SK-N-SH (cell line): ENCODE measurements at regions not wholly inside any gene's neighbourhood (a gene's known extent, or its start where the extent isn't known, plus 50 kb on each side); places are given as distances from the start of the nearest gene placed in this dataset.

Source experiments
- CTCF ChIA-PET: fragments of 300-600, 350-600 bp; formaldehyde crosslinking; extraction: SDS; loops from one replicate; lab custom pipeline; 2021; lab: Yijun Ruan, JAX
- POLR2A ChIA-PET: fragments of 350-600 bp; sonication (Branson Sonifier 250); formaldehyde crosslinking; extraction: SDS; loops from one replicate; lab custom pipeline; 2020; ENCODE audit warnings: antibody characterized with exemption, inconsistent platforms; lab: Yijun Ruan, JAX
- DNase-seq: peaks from one replicate; pipeline ENCODE4 v3.0.0; 2012
- H2AFZ ChIP-seq: fragments of 200-600 bp; sonication (generic); 2 replicates; pipeline ENCODE4 v1.8.1; 2016; ENCODE audit warnings: antibody characterized with exemption, mild to moderate bottlenecking, low read depth
- H3F3A ChIP-seq: fragments of 200-600 bp; sonication (generic); replicated peaks from 2 replicates; pipeline ENCODE3; 2016; ENCODE audit warnings: antibody characterized with exemption, mild to moderate bottlenecking; ENCODE audit not compliant: insufficient read depth
- H3K27ac ChIP-seq, 2 experiments: fragments of 200-500 bp in 1 of 2; fragments of 200-600 bp in 1 of 2; sonication (Bioruptor generic) in 1 of 2; sonication (generic), shearing (Covaris generic) in 1 of 2; 2 replicates each; pipeline versions ENCODE4 v1.5.1 to v1.6.1; 2014 to 2016; ENCODE audit warnings: low read depth in 2 of 2, inconsistent platforms in 1 of 2, low read length in 1 of 2, mild to moderate bottlenecking in 1 of 2, mixed read lengths in 1 of 2
- H3K27me3 ChIP-seq: fragments of 200-600 bp; sonication (generic), shearing (Covaris generic); 2 replicates; pipeline ENCODE4 v1.6.1; 2016; ENCODE audit warnings: mixed run types; ENCODE audit not compliant: insufficient read depth
- H3K36me3 ChIP-seq, 2 experiments: fragments of 200-500 bp in 1 of 2; fragments of 200-600 bp in 1 of 2; sonication (Bioruptor generic) in 1 of 2; sonication (generic) in 1 of 2; replicated peaks in 1 of 2; 2 replicates each; pipeline versions ENCODE3 to v1.5.1; 2014 to 2016; ENCODE audit warnings: low read length in 1 of 2, mild to moderate bottlenecking in 1 of 2; ENCODE audit not compliant: insufficient read depth in 2 of 2, control insufficient read depth in 1 of 2
- H3K4me1 ChIP-seq, 2 experiments: fragments of 200-500 bp in 1 of 2; fragments of 200-600 bp in 1 of 2; sonication (Bioruptor generic) in 1 of 2; sonication (generic), shearing (Covaris generic) in 1 of 2; 2 replicates each; pipeline versions ENCODE4 v1.5.1 to v1.6.1; 2014 to 2016; ENCODE audit warnings: low read depth in 1 of 2, low read length in 1 of 2, mixed run types in 1 of 2; ENCODE audit not compliant: insufficient read depth in 2 of 2, control insufficient read depth in 1 of 2
- H3K4me2 ChIP-seq: fragments of 200-600 bp; sonication (generic), shearing (Covaris generic); 2 replicates; pipeline ENCODE4 v1.6.1; 2017; ENCODE audit warnings: mixed run types
- H3K4me3 ChIP-seq, 2 experiments: fragments of 200-500 bp in 1 of 2; fragments of 200-600 bp in 1 of 2; sonication (Bioruptor generic) in 1 of 2; sonication (generic), shearing (Covaris generic) in 1 of 2; 2 replicates each; pipeline versions ENCODE4 v1.5.1 to v1.8.1; 2014 to 2016; ENCODE audit warnings: low read depth in 2 of 2, inconsistent platforms in 1 of 2, low read length in 1 of 2, mild to moderate bottlenecking in 1 of 2, mixed read lengths in 1 of 2, moderate library complexity in 1 of 2
- H3K79me2 ChIP-seq: fragments of 200-600 bp; sonication (generic); 2 replicates; pipeline ENCODE4 v1.8.1; 2017; ENCODE audit warnings: mild to moderate bottlenecking; ENCODE audit not compliant: insufficient read depth
- H3K9ac ChIP-seq: fragments of 200-600 bp; sonication (generic); 2 replicates; pipeline ENCODE4 v1.6.1; 2017; ENCODE audit warnings: mixed run types
- H3K9me2 ChIP-seq: fragments of 200-600 bp; sonication (generic); 2 replicates; pipeline ENCODE4 v1.6.1; 2017; ENCODE audit warnings: mixed run types
- H3K9me3 ChIP-seq: fragments of 200-600 bp; sonication (generic); 2 replicates; pipeline ENCODE4 v1.6.1; 2017; ENCODE audit warnings: mixed run types, mild to moderate bottlenecking, moderate library complexity
- H4K20me1 ChIP-seq: fragments of 200-600 bp; sonication (generic); 2 replicates; pipeline ENCODE4 v1.6.1; 2017; ENCODE audit warnings: mild to moderate bottlenecking, mixed run types; ENCODE audit not compliant: insufficient read depth
- CHD2 ChIP-seq: fragments of 150-350 bp; IDR thresholded peaks from 2 replicates; pipeline ENCODE4 v1.6.1; 2018; ENCODE audit warnings: low read length; ENCODE audit not compliant: partially characterized antibody
- ELF1 ChIP-seq: IDR thresholded peaks from 2 replicates; pipeline ENCODE4 v1.4.0; 2012
- EP300 ChIP-seq, 2 experiments: IDR thresholded peaks; 2 replicates each; pipeline versions ENCODE4 v1.4.0 to v1.6.1; 2012; ENCODE audit warnings: borderline replicate concordance in 1 of 2, low read depth in 1 of 2, low read length in 1 of 2
- FOSL2 ChIP-seq: IDR thresholded peaks from 2 replicates; pipeline ENCODE4 v1.4.0; 2012; ENCODE audit warnings: low read depth, mild to moderate bottlenecking, moderate library complexity, borderline replicate concordance
- FOXM1 ChIP-seq: IDR thresholded peaks from 2 replicates; pipeline ENCODE4 v1.4.0; 2012; ENCODE audit warnings: low read depth, mild to moderate bottlenecking
- GATA2 ChIP-seq: sonication (generic); formaldehyde crosslinking; IDR thresholded peaks from 2 replicates; pipeline ENCODE4 v1.5.0; 2020; ENCODE audit warnings: mild to moderate bottlenecking, missing genetic modification reagents
- JUND ChIP-seq: IDR thresholded peaks from 2 replicates; pipeline ENCODE4 v1.4.0; 2012
- NFIC ChIP-seq: IDR thresholded peaks from 2 replicates; pipeline ENCODE4 v1.4.0; 2012; ENCODE audit warnings: borderline replicate concordance
- NRF1 ChIP-seq: IDR thresholded peaks from 2 replicates; pipeline ENCODE4 v1.6.1; 2012; ENCODE audit warnings: low read depth, mild to moderate bottlenecking, low read length
- POLR2AphosphoS5 ChIP-seq: IDR thresholded peaks from 2 replicates; pipeline ENCODE4 v1.6.1; 2012; ENCODE audit warnings: low read depth, low read length
- RCOR1 ChIP-seq: fragments of 150-350 bp; IDR thresholded peaks from 2 replicates; pipeline ENCODE4 v1.6.1; 2017; ENCODE audit warnings: antibody characterized with exemption, low read length
- RXRA ChIP-seq: IDR thresholded peaks from 2 replicates; pipeline ENCODE4 v1.4.0; 2012; ENCODE audit warnings: low read depth, mild to moderate bottlenecking, borderline replicate concordance
- SMC3 ChIP-seq: IDR thresholded peaks from 2 replicates; pipeline ENCODE4 v1.6.1; 2012; ENCODE audit warnings: low read depth, low read length, improper control_type of control experiment
- TAF1 ChIP-seq: IDR thresholded peaks from 2 replicates; pipeline ENCODE4 v1.6.1; 2012; ENCODE audit warnings: low read depth, mild to moderate bottlenecking, low read length, moderate library complexity, borderline replicate concordance
- TCF12 ChIP-seq: IDR thresholded peaks from 2 replicates; pipeline ENCODE4 v1.4.0; 2012
- TEAD4 ChIP-seq: IDR thresholded peaks from 2 replicates; pipeline ENCODE4 v1.4.0; 2012; ENCODE audit warnings: mild to moderate bottlenecking, borderline replicate concordance; ENCODE audit not compliant: insufficient read depth
- YY1 ChIP-seq: IDR thresholded peaks from 2 replicates; pipeline ENCODE4 v1.4.0; 2012; ENCODE audit warnings: low read depth, mild to moderate bottlenecking
- WGBS: methylation state at CpG from one replicate; pipeline ENCODE4 v1.1.6; 2017; ENCODE audit warnings: low lambda C conversion rate; 5-methylcytosine and 5-hydroxymethylcytosine counted together
- TF ChIP-seq, protein P1 (sequence below): IDR thresholded peaks from 2 replicates; pipeline ENCODE4 v1.4.0; 2012; ENCODE audit warnings: low read depth, borderline replicate concordance
- TF ChIP-seq, protein P2 (sequence below): fragments of 150-350 bp; IDR thresholded peaks from 2 replicates; pipeline ENCODE4 v1.6.1; 2017; ENCODE audit warnings: antibody characterized with exemption, low read length, low read depth, borderline replicate concordance
- TF ChIP-seq, protein P3 (sequence below): fragments of 150-350 bp; IDR thresholded peaks from 2 replicates; pipeline ENCODE4 v1.6.1; 2016; ENCODE audit warnings: mild to moderate bottlenecking, low read depth, low read length

DNA sequence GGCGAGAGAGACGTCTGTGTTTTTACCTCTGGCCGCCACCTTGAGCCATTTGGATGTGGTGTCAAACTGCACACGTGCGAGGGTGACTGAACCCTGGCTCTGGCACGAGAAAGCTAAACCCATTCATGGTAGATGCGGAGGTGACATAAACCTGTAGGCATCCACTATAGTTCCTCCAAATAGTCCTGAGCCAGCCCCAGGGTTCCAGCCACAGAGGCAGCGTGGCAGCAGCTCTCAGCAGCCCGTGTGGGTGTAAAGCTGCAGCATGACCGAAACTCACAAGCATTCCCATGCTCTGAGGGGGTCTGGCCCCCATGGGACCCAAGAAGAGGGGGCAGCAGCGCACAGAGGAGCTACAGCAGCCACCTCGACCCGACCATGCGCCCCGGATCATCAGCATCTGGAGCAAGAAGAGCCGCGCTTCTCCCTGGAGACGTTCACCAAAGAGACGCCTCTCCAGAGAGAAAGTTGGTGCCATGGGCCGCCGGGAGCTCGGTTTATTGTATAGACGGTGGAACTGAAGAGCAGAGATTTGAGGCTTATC, 303.8 kb upstream of the IRX4 start:
- no peaks in the 10 kb centered on the region for H3K36me3 ChIP-seq

DNA sequence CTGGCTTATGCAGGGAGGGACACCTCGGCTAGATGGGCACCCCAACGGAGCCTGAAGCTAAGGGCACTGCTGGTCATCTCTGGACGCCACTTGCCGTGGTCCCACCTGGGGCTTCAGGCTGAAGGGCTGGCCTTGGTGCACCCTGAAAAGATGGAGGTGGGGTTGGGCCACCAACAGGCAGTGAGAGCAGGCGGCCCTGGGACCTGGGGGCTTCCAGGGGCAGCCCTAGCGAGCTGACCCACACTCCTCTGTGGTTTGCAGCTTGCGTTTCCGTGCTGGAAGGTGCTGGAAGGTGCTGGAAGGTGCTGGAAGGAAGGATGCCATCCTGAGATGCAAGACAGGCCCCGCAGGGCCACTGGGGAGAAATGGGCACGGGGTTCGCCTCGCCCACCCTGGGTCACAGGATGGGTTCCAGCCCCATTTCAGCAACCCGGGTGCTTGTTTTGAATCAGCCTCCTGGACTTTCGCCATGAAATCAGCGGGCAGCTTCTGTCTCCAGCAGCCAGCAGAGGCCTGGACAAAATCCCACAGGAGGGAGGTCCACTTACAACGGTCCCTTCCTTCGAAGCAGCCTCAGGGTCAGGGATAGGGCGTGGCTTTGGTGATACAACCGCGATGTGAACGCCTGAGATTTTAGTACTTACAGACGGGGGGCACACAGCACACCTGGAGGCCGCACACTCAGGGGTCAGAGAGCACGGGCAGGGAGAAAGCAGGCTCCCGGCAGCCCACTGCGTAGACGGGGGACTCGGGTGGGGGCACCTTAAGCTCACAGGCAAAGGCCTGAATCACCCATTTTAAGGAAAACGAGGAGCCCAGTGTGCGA, 303.1 kb upstream of the IRX4 start:
- WGBS: 4% methylated on average over 15 of the region's 30 CpGs
- TF ChIP-seq FOXM1 (no peak), GATA2 (no peak), RXRA (no peak), EP300 (IDR thresholded peaks at IDR 0.05; ENCODE audit: borderline replicate concordance in 1 of 2, low read depth in 1 of 2, low read length in 1 of 2) (no peak), FOSL2 (no peak), CHD2 (no peak), NRF1 (no peak), ELF1 (no peak)
- TF ChIP-seq, protein P1, sequence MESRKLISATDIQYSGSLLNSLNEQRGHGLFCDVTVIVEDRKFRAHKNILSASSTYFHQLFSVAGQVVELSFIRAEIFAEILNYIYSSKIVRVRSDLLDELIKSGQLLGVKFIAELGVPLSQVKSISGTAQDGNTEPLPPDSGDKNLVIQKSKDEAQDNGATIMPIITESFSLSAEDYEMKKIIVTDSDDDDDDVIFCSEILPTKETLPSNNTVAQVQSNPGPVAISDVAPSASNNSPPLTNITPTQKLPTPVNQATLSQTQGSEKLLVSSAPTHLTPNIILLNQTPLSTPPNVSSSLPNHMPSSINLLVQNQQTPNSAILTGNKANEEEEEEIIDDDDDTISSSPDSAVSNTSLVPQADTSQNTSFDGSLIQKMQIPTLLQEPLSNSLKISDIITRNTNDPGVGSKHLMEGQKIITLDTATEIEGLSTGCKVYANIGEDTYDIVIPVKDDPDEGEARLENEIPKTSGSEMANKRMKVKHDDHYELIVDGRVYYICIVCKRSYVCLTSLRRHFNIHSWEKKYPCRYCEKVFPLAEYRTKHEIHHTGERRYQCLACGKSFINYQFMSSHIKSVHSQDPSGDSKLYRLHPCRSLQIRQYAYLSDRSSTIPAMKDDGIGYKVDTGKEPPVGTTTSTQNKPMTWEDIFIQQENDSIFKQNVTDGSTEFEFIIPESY: no peak
- TF ChIP-seq, protein P2, sequence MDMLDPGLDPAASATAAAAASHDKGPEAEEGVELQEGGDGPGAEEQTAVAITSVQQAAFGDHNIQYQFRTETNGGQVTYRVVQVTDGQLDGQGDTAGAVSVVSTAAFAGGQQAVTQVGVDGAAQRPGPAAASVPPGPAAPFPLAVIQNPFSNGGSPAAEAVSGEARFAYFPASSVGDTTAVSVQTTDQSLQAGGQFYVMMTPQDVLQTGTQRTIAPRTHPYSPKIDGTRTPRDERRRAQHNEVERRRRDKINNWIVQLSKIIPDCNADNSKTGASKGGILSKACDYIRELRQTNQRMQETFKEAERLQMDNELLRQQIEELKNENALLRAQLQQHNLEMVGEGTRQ: no peak

More for the DNA sequence above, 303.8 kb upstream of the IRX4 start:
- no peak overlapping the region for H3K4me2 ChIP-seq
- H4K20me1 ChIP-seq: no peaks in the 10 kb centered on the region
- H3F3A ChIP-seq: no peaks in the 10 kb centered on the region
- H3K9me3 ChIP-seq: no peaks in the 10 kb centered on the region
- ChIA-PET CTCF (no interaction called here), POLR2A (no interaction called here)
- peaks cover 48% of the 10 kb centered on the region for H3K27me3 ChIP-seq
- H2AFZ ChIP-seq: no peak overlapping the region
- 2% methylated on average over 10 of the region's 23 CpGs for WGBS
- DNase-seq: no peak
- no peaks in the 10 kb centered on the region for H3K4me1 ChIP-seq
- no peaks in the 10 kb centered on the region for H3K9me2 ChIP-seq
- TF ChIP-seq NFIC: no peak
- no peak for TF ChIP-seq TEAD4
- TF ChIP-seq TAF1: no peak
- no peak for TF ChIP-seq FOXM1
- TF ChIP-seq POLR2AphosphoS5: no peak
- no peak for TF ChIP-seq RXRA
- TF ChIP-seq JUND: no peak
- TF ChIP-seq, protein P1: no peak
- TF ChIP-seq TCF12: no peak
- no peak for TF ChIP-seq SMC3
- TF ChIP-seq, protein P3, sequence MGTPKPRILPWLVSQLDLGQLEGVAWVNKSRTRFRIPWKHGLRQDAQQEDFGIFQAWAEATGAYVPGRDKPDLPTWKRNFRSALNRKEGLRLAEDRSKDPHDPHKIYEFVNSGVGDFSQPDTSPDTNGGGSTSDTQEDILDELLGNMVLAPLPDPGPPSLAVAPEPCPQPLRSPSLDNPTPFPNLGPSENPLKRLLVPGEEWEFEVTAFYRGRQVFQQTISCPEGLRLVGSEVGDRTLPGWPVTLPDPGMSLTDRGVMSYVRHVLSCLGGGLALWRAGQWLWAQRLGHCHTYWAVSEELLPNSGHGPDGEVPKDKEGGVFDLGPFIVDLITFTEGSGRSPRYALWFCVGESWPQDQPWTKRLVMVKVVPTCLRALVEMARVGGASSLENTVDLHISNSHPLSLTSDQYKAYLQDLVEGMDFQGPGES: no peak
- no peak for TF ChIP-seq YY1
- no peak for TF ChIP-seq RCOR1
- TF ChIP-seq, all 33 proteins: peak for 0
- no peak overlapping the region for H3K27ac ChIP-seq
- no peak overlapping the region for H3K9ac ChIP-seq
- no peak overlapping the region for H3K4me3 ChIP-seq
- no peaks in the 10 kb centered on the region for H3K79me2 ChIP-seq

More for the DNA sequence above, 303.1 kb upstream of the IRX4 start:
- Histone ChIP-seq H3K27me3 (peaks cover 54% of the 10 kb centered on the region), H3K4me1 (no peaks in the 10 kb centered on the region), H3F3A (no peaks in the 10 kb centered on the region), H3K9me2 (no peaks in the 10 kb centered on the region), H3K36me3 (no peaks in the 10 kb centered on the region), H3K79me2 (no peaks in the 10 kb centered on the region), H3K9ac (no peak overlapping the region), H4K20me1 (no peaks in the 10 kb centered on the region), H3K27ac (no peak overlapping the region), H3K4me3 (no peak overlapping the region), H2AFZ (no peak overlapping the region), H3K4me2 (no peak overlapping the region), H3K9me3 (no peaks in the 10 kb centered on the region)
- ChIA-PET POLR2A (no interaction called here), CTCF (interaction anchor here (0.6 to 1.1 kb wide), 2 partner anchors 15 to 28 kb away, joined by 3 read pairs; no protein-coding TSS in a partner anchor)
- DNase-seq: no peak
